RWPE1 (cell line): ENCODE measurements at regions not wholly inside any gene's neighbourhood (a gene's known extent, or its start where the extent isn't known, plus 50 kb on each side); places are given as distances from the start of the nearest gene placed in this dataset.

Experiments used
- CTCF ChIA-PET: fragments of 350-600 bp; sonication (Branson Sonifier 250); formaldehyde crosslinking; extraction: SDS; loops from one replicate; lab custom pipeline; 2021; lab: Yijun Ruan, JAX
- POLR2A ChIA-PET: fragments of 400-600 bp; formaldehyde crosslinking; extraction: SDS; loops from one replicate; lab custom pipeline; 2020; ENCODE audit warnings: antibody characterized with exemption; ENCODE audit not compliant: low non-redundant PET; lab: Yijun Ruan, JAX
- DNase-seq: peaks from one replicate; pipeline ENCODE4 v3.0.0; 2012; ENCODE audit warnings: low spot score
- H3K27ac ChIP-seq: fragments of 450-650 bp; 2 replicates; pipeline ENCODE4 v1.5.1; 2017
- TF ChIP-seq, protein P1 (sequence below): fragments of 450-650 bp; conservative IDR thresholded peaks from 2 replicates; pipeline ENCODE4 v1.5.1; 2017; ENCODE audit warnings: low read depth, mild to moderate bottlenecking

DNA sequence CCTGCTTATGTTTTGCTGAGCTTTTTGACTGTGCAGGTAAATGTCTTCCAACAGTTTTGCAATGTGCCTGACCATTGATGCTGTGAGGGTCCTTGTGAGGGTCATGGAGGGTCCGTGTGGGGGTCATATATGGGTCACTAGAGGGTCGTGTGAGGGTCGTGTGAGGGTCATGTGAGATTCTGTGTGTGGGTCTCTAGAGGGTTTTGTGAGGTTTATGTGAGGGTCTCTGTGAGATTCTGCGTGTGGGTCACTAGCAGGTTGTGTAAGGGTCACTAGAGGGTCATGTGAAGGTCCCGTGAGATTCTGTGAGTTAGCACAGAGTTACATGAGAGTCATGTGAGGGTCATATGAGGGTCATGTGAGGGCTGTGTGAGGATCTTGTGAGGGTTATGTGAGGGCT lies 263.9 kb upstream of the B3GAT1 start:
- no peak for DNase-seq
- TF ChIP-seq, protein P1, sequence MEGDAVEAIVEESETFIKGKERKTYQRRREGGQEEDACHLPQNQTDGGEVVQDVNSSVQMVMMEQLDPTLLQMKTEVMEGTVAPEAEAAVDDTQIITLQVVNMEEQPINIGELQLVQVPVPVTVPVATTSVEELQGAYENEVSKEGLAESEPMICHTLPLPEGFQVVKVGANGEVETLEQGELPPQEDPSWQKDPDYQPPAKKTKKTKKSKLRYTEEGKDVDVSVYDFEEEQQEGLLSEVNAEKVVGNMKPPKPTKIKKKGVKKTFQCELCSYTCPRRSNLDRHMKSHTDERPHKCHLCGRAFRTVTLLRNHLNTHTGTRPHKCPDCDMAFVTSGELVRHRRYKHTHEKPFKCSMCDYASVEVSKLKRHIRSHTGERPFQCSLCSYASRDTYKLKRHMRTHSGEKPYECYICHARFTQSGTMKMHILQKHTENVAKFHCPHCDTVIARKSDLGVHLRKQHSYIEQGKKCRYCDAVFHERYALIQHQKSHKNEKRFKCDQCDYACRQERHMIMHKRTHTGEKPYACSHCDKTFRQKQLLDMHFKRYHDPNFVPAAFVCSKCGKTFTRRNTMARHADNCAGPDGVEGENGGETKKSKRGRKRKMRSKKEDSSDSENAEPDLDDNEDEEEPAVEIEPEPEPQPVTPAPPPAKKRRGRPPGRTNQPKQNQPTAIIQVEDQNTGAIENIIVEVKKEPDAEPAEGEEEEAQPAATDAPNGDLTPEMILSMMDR = no peak
- no peak overlapping the region for H3K27ac ChIP-seq
- CTCF ChIA-PET = no interaction called here
- POLR2A ChIA-PET = no interaction called here

DNA sequence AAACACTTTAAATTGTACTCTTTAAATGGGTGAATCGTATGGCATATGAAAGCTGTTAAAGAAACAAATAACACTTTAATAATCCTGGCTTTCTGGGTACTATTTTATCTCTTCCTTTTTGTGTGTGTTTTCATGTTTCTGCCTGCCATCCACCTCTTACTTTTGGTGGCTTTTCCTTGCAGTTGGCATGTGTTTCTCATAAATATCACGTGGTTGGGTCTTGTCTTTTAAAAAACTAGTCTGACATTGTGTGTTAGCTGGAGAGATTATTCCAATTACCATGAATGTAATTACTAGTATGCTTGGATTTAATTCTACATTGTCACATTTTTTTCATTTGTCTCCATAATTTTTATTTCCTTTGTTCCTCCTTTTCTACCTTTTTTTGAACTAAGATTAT lies 262.9 kb upstream of the B3GAT1 start:
- no peak overlapping the region for H3K27ac ChIP-seq
- ChIA-PET POLR2A (no interaction called here), CTCF (no interaction called here)
- no peak for DNase-seq
- TF ChIP-seq, protein P1 = no peak

DNA sequence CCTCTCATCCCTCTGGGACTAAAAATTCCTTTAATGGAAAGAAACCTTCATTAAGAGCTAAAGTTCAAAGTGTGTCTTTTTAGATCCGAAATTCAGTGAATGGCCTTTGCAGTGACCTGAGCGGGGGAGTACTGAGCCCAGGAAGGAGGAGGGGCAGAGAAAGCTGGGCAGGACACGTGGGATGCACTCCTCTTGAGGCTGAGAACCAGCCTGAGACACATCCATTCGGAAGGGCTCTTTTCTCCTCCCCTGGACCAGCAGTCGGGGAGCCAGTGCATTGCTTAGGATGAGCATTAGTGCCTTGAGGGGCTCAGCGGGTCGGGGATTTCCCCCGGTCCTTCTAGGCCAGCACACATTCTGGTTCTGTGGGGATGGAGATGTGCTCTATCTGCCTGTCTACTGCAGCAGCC lies 258.9 kb upstream of the B3GAT1 start:
- no peak overlapping the region for H3K27ac ChIP-seq
- ChIA-PET POLR2A (no interaction called here), CTCF (no interaction called here)
- no peak for DNase-seq
- TF ChIP-seq, protein P1 = no peak

GRCh38 chr11:134670247-134670782 lies 258.3 kb upstream of the B3GAT1 start:
- ChIA-PET CTCF (no interaction called here), POLR2A (no interaction called here)
- TF ChIP-seq, protein P1 = no peak
- no peak overlapping the region for H3K27ac ChIP-seq
- DNase-seq = no peak

DNA sequence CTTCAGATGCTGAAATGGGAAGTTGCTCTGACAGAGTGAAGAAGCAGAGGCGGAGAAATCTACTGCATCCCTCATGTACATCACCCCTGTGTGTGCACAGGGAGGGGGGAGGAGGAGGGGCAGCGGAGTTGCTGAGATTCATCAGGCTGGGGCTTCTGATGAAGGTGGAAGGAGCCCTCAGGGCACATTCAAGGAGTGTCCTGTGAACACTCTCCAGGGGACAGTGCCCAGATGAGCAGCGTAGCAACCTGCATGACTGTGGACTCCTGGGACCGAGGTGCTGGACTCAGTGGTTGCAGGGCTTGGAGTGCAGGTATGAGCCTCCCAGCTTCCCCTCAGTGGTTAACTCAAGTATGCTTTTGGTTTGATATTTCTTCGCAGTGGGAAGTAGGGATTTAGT lies 257.8 kb upstream of the B3GAT1 start:
- no peak overlapping the region for H3K27ac ChIP-seq
- ChIA-PET CTCF (no interaction called here), POLR2A (no interaction called here)
- TF ChIP-seq, protein P1 = no peak
- no peak for DNase-seq

DNA sequence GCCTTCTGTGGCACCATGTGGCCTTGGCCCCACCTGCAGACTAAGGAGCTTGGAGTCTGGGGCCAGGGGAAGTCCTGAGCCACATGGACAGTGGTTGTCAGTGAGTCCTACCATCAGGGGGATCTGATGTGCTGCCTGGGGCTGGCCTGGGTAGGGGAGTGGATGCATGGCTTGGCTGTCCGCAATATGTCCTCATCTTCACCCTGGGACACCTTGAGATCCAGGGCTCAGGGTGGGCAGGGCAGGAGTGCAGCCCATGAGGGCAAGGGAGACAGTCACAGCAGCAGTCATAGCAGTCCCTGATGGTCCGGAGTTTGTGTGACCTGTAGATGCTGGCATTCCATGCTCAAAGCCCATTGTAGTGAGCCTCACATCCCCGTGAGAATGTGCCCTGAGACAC lies 256.8 kb upstream of the B3GAT1 start:
- TF ChIP-seq, protein P1 = no peak
- POLR2A ChIA-PET = no interaction called here
- no peak overlapping the region for H3K27ac ChIP-seq
- no peak for DNase-seq
- CTCF ChIA-PET = no interaction called here
